Colonic mucosa (tissue), 4 donors: ENCODE measurements at regions not wholly inside any gene's neighbourhood (a gene's known extent, or its start where the extent isn't known, plus 50 kb on each side); places are given as distances from the start of the nearest gene placed in this dataset.

Experiments used
- DNase-seq: peaks from one replicate; pipeline ENCODE4 v3.0.0-alpha.2; 2020
- H3K27ac ChIP-seq: fragments of 200-600 bp; one replicate; pipeline ENCODE4 v1.8.0; 2021
- H3K27me3 ChIP-seq: fragments of 200-600 bp; one replicate; pipeline ENCODE4 v1.8.0; 2021
- H3K36me3 ChIP-seq: fragments of 200-600 bp; one replicate; pipeline ENCODE4 v1.8.0; 2021
- H3K4me1 ChIP-seq: fragments of 200-600 bp; one replicate; pipeline ENCODE4 v1.8.0; 2021; ENCODE audit warnings: mild to moderate bottlenecking
- H3K4me3 ChIP-seq: fragments of 200-600 bp; one replicate; pipeline ENCODE4 v1.8.0; 2021
- H3K9ac ChIP-seq, 2 donors: one replicate each; pipeline ENCODE4 v1.7.0; 2013; ENCODE audit warnings: control low read depth in 2 of 2, low read depth in 2 of 2, low read length in 2 of 2
- H3K9me3 ChIP-seq: fragments of 200-600 bp; one replicate; pipeline ENCODE4 v1.8.0; 2021
- CTCF ChIP-seq: fragments of 200-600 bp; IDR thresholded peaks from one replicate; pipeline ENCODE4 v1.8.0; 2022; ENCODE audit warnings: antibody characterized with exemption, mild to moderate bottlenecking
- intact Hi-C: fragments of 100-400 bp; cut with DNase I; formaldehyde crosslinking; loops from one replicate; pipeline ENCODE4 v1.14.1; 2022
- donor health status: healthy.
- donor health status: DM: no; HTN: no; CAD: no.
- donor health status: DM: no; HTN: no; CAD: no.

GRCh38 chr5:27928060-27928459 is 889.7 kb upstream of the CDH9 start:
- H3K36me3 ChIP-seq: no peaks in the 10 kb centered on the region
- H3K9me3 ChIP-seq: no peaks in the 10 kb centered on the region
- H3K4me3 ChIP-seq: no peak overlapping the region
- intact Hi-C loops: no loop called here
- TF ChIP-seq CTCF: no peak
- no peaks in the 10 kb centered on the region for H3K4me1 ChIP-seq
- no peak for DNase-seq
- no peak overlapping the region for H3K9ac ChIP-seq
- H3K27me3 ChIP-seq: no peaks in the 10 kb centered on the region
- no peak overlapping the region for H3K27ac ChIP-seq

GRCh38 chr5:27911216-27911615 is 872.8 kb upstream of the CDH9 start:
- no peaks in the 10 kb centered on the region for H3K27me3 ChIP-seq
- no peaks in the 10 kb centered on the region for H3K4me1 ChIP-seq
- H3K27ac ChIP-seq: no peak overlapping the region
- no peaks in the 10 kb centered on the region for H3K9me3 ChIP-seq
- H3K9ac ChIP-seq: no peak overlapping the region
- DNase-seq: no peak
- no peak overlapping the region for H3K4me3 ChIP-seq
- intact Hi-C loops: no loop called here
- no peak for TF ChIP-seq CTCF
- H3K36me3 ChIP-seq: no peaks in the 10 kb centered on the region

- H3K27me3 ChIP-seq: no peaks in the 10 kb centered on the region
- H3K9me3 ChIP-seq: no peaks in the 10 kb centered on the region
- H3K36me3 ChIP-seq: no peaks in the 10 kb centered on the region
- intact Hi-C loops: no loop called here
- no peak for TF ChIP-seq CTCF
- no peak overlapping the region for H3K4me3 ChIP-seq
- DNase-seq: no peak
- H3K9ac ChIP-seq: no peak overlapping the region
- no peak overlapping the region for H3K27ac ChIP-seq
- no peaks in the 10 kb centered on the region for H3K4me1 ChIP-seq
Observed at GRCh38 chr5:27908341-27908740, 870.0 kb upstream of the CDH9 start.

- Histone ChIP-seq H3K36me3 (no peaks in the 10 kb centered on the region), H3K9me3 (no peaks in the 10 kb centered on the region), H3K9ac (no peak overlapping the region), H3K4me1 (no peaks in the 10 kb centered on the region), H3K4me3 (no peak overlapping the region), H3K27me3 (no peaks in the 10 kb centered on the region), H3K27ac (no peak overlapping the region)
- TF ChIP-seq CTCF: no peak
- DNase-seq: no peak
- intact Hi-C loops: no loop called here
Observed at GRCh38 chr5:27906931-27907601, 868.7 kb upstream of the CDH9 start.

- Histone ChIP-seq H3K9me3 (no peaks in the 10 kb centered on the region), H3K9ac (no peak overlapping the region), H3K36me3 (no peaks in the 10 kb centered on the region), H3K27ac (no peak overlapping the region), H3K27me3 (no peaks in the 10 kb centered on the region), H3K4me1 (no peaks in the 10 kb centered on the region), H3K4me3 (no peak overlapping the region)
- no peak for DNase-seq
- no peak for TF ChIP-seq CTCF
- intact Hi-C loops: no loop called here
Observed at GRCh38 chr5:27906481-27906880, 868.1 kb upstream of the CDH9 start.
